ENCODE measurements at regions not wholly inside any gene's neighbourhood (a gene's known extent, or its start where the extent isn't known, plus 50 kb on each side); places are given as distances from the start of the nearest gene placed in this dataset.
A peak's percentile ranks its signal among the peaks of the same experiment; 100 is the strongest.
"Not testable (repeated sequence)": the region's sequence is repeated elsewhere in the genome, so short reads cannot be mapped to it uniquely, and the experiment has no call there.

- no peak for DNase-seq
These were observed 311.8 kb downstream of the TSHZ3 start for GRCh38 chr19:31037286-31037980.

DNA sequence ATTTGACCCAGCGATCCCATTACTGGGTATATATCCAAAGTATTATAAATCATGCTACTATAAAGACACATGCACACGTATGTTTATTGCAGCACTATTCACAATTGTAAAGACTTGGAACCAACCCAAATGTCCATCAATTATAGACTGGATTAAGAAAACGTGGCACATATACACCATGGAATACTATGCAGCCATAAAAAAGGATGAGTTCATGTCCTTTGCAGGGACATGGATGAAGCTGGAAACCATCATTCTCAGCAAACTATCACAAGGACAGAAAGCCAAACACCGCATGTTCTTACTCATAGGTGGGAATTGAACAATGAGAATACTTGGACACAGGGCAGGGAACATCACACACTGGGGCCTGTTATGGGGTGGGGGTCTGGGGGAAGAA lies 317.8 kb downstream of the TSHZ3 start:
- DNase-seq: not testable (repeated sequence)

DNA sequence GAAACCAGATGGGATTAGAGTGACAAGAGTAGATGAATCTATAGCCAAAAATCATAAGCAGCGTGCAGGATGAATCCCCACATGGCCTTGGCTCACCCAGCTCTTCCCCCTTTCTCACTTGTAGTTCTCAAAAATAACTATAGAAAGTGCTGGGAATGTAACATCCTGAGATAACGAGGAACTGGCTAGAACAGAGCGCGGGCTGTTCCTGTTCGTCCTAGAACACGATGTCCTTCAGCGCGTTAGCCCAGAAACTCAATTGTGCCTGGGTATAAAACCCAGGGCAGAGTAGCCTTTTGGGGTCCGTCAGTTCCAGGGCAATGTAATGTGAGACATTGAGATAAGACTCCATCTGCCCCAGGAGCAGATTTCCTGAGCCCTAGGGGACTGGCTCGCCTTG lies 326.2 kb downstream of the TSHZ3 start:
- no peak for DNase-seq

GRCh38 chr19:31018936-31019335 lies 330.3 kb downstream of the TSHZ3 start:
- no peak for DNase-seq

DNA sequence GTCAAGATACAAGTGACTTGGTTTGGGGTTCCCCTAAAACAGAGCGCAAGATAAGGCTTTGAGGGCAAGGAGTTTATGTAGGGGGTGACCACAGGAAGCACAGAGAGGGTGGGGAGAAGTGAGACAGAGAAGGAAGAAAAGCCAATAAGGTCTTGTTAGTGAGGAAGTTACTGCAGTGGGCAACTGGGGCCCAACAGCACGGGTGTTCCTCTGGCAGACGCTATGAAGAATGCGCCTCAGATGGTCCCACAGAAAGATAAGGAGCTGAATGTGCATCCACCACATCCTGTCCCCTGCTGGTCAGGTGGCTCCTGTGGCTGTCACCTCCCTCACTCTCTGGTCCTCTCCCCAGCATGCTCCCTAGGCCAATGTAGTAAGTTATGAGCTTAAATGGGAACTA lies 333.5 kb downstream of the TSHZ3 start:
- no peak for DNase-seq

DNA sequence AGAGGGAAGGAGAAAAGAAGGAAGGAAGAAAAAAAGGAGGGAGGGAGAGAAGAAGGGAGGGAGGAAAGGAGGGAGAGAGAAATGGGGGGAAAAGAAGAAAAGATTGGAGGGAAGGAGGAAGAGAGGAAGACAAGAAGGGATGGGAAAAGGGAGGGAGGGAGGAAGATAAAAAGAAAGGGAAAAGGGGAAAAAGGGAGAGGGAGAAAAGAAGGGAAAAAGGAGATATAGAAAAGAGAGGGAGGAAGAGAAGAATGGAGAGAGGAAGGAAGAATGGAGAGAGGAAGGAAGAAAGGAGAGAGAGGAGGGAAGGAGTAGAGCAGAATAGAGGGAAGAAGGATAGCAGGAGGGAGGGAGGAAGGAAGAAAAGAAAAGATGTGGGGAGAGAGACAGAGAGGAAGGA lies 334.6 kb downstream of the TSHZ3 start:
- DNase-seq: no peak

DNA sequence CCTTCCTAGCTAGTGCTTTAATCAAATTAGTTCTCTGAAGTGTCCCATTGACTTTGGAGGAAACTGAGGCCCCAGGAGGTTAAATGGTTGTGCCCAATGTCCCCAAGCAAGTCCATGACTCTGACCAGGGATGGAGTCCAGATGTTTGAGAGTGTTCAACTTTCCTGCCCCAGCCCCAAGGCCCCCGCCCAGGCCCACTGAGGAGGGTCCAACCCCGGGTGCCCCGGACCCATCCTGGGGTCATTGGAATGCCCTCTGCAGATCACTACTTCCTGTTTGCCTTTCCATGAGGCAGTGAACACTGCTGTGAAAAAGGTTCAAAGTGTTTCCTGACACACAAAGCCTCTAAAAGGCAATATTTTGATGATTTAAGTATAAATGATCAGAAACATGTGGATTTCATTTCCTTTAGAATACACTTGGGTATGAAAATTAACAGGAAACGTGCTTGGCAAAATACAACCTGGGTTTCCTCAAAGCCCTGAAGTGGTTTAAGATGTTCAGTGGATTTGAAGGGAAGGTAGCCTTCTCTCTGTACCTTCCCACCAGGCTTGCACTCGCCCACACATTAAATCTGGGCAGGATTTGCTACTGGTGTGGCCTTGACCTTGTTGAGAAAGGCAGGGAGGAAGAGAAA lies 335.7 kb downstream of the TSHZ3 start:
- DNase-seq: peak; percentile 41

GRCh38 chr19:31002518-31003244 lies 346.6 kb downstream of the TSHZ3 start:
- no peak for DNase-seq

- DNase-seq: no peak
These were observed 347.2 kb downstream of the TSHZ3 start for GRCh38 chr19:31001991-31002390.

GRCh38 chr19:31000913-31001312 lies 348.3 kb downstream of the TSHZ3 start:
- no peak for DNase-seq

DNA sequence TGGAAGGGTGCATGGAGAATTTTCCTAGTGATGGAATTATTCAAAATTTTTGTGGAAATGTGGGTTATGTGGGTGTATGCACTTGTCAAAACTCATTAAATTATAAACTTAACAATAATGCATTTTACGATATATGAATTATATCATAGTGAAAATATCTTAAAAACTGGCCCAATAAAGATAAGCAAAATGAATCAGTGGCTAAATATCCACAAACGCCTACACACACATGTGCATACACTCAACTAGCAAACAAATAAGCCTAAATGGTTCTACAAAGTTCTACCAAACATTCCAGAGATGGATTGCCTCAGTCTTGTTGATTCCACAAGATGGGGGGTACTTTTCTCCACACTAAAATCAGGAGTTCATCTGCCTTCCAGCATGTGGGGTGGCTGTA lies 349.5 kb downstream of the TSHZ3 start:
- DNase-seq: no peak

DNA sequence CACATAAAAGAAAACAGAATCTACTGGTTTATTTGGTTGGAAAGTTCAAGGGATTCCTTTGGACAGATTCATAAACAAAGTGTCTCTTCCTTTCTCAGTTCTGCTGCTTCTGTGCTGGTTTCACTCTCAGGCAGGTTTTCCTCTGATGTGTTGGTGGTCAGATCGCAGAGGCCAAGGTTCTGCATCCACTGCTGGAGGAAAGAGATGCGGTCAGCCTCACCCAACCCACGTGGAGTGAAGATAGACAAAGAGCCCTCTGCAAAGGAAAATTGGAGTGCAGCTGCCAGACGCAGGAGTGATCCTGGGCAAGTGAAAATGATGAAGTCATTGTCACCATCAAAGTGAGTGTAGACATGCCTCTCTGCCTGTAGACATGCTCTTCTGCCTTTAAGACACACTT lies 352.0 kb downstream of the TSHZ3 start:
- DNase-seq: no peak

DNA sequence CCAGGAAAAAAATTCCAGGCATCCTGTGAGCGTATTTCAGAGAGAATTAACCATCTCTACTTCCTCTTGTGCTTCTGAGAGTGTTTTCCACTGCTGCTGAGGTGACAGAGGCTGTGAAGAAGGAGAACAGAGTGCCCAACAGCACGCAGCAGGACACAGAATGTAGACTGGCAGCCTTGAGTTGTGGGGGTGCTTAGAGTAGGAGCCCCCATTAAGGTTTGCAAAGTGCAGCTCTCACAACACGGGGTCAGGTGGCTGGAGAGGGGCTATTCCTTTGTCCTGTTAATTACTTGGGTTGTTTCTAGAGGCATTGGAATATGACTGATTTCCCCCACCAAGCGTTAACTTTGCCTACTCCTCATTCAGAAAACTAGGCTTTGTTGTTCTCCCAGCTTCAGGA lies 370.6 kb downstream of the TSHZ3 start:
- DNase-seq: no peak

GRCh38 chr19:30969591-30969990 lies 379.6 kb downstream of the TSHZ3 start:
- no peak for DNase-seq

DNA sequence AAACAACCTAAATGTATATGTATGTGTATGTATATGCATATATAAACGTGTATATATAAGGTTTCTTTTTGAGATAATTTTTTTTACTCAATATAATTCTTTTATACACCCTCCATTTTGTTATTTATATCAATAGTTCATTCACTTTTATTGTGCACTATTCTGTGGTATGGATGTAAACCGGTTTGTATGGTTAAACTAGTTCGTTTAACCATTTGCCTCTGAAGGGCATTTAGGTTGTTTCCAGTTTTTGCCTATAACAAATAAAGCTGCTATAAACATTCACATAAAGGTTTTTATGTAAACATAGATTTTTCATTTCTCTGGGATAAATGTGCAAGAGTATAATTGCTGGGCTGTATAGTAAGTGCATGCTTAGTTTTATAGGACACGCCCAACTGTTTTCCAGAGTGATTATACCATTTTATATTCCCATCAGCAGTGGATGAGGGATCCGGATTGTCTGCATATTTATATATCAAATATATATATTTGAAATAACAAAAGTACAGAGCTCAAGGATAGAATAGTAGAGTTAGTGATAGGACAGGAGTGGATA lies 380.3 kb downstream of the TSHZ3 start:
- no peak for DNase-seq

DNA sequence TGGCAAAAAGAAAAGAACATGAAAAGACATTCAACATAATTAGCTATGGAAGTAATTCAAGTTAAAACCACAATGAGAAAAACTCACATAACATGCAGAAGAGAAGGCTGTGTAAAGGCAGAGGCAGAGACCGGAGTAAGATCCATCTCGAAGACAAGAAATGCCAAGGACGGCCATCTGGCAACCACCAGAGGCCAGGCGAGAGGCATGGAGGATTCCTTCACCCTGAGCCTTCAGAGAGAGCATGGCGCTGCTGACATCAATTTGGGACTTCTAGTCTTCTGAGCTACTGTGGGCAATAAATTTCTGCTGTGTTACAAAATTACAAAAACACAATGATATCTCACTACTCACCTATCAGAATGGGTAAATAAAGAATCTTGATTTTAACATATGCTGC lies 381.0 kb downstream of the TSHZ3 start:
- no peak for DNase-seq

DNA sequence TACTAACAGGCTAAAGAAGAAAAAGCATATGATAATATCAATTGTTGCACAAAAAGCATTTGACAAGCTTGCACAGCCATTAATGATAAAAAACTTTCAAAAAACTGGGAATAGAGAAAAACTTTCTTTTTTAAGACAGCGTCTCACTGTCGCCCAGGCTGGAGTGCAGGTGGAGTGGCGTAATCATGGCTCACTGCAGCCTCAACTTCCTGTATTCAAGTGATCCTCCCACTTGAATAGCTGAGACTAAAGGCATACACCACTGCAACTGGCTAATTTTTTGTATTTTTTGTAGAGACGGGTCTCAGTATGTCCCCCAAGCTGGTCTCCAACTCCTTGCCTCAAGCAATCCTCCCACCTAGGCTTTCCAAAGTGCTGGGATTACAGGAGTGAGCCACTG lies 382.8 kb downstream of the TSHZ3 start:
- DNase-seq: no peak

GRCh38 chr19:30959011-30959410 lies 390.2 kb downstream of the TSHZ3 start:
- no peak for DNase-seq

DNA sequence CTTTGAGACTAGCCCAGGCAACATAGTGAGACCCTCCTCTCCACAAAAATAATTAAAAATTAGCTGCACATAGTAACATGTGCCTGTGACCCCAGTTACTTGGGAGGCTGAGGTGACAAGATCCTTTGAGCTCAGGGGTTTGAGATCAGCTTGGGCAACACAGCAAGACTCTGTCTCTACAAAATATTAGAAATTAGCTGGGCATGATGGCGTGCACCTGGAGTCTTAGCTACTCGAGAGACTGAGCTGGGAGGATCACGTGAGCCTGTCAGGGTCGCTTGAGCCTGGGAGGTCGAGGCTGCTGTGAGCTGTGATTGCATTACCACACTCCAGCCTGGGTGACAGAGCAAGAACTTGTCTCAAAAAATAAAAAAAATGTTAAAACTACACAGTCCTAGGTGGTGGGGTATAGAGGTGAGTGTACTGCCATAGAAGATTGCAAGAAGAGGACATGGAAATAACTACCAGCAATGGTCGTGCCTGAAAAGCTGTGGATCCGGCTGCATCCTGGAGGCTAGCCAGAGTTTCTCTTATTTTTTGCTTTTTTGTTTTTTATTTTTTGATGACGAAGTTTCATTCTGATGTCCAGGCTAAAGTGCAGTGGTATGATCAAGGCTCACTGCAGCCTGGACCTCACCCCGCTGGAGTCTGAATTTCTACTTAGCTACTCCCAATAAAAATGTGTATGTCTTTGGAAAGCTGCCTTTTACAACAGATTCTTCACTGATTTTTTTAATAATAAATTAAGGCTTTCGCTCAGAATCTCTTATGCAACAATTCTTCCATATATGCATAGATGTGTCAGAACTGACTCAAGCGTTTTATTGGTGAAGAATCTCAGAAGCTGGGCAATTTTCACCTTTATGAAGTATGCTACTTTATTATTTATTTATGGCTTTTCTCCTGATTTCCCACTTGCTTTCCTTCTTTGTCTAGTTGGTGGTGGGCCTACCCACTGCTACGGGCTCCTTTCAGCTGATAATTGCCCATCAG lies 393.8 kb downstream of the TSHZ3 start:
- DNase-seq: no peak

DNA sequence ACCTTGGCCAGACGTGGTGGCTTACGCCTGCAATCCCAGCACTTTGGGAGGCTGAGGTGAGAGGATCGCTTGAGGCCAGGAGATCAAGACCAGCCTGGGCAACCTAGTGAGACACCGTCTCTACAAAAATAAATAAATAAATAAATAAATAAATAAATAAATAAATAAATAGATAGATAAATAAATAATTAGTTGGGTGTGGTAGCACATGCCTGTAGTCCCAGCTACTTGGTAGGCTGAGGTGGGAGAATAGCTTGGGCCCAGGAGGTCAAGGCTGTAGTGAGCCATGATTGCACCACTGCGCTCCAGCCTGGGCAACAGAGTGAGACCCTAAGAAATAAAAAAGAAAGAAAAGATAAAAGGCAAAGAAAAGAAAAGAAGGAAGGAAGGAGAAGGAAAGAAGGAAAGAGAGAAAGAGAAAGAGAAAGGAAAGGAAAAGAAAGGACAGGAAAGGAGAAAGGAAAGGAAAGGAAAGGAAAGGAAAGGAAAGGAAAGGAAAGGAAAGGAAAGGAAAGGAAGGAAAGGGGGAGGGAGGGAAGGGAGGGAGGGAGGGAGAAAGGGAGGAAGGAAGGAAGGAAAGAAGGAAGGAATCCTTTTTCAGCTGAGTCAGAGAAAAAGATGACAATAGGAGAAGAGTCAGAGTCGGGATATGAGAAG lies 404.8 kb downstream of the TSHZ3 start:
- not testable (repeated sequence) for DNase-seq
